ENCODE measurements at regions not wholly inside any gene's neighbourhood (a gene's known extent, or its start where the extent isn't known, plus 50 kb on each side); places are given as distances from the start of the nearest gene placed in this dataset.

DNA sequence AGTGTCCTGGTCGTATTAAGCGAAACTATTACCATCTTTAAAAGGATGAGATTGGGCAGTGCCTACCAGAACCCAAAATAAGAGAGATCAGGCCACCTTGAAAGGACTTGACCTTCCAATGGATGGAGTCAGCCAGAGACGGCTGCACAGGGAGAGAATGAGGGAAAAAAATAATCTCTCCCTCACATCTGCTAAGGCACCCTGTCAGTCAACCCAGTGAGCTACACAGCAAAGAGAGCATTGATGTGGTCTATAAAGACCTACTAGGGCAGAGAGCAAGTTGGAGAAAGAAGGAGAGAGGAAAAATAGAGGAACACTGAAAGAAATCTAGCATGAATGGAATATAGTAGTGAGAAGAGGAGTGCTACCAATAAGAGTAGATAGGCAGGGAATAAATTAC lies 68.0 kb upstream of the FTMT start:
- Mint-ChIP-seq H3K9me3 (no peaks in the 10 kb centered on the region), H3K4me1 (no peaks in the 10 kb centered on the region), H3K36me3 (no peaks in the 10 kb centered on the region), H3K27me3 (ENCODE audit: insufficient read depth, low read depth) (no peaks in the 10 kb centered on the region), H3K27ac (no peak overlapping the region), H3K4me3 (no peak overlapping the region)
- DNase-seq (ENCODE audit: low spot score): no peak
- no peak overlapping the region for H3K4me3 ChIP-seq
- no peaks in the 10 kb centered on the region for H3K27me3 ChIP-seq
- no peak overlapping the region for H3K9ac ChIP-seq
- H3K27ac ChIP-seq: no peak overlapping the region
- no peaks in the 10 kb centered on the region for H3K36me3 ChIP-seq
- no peak overlapping the region for H3K4me2 ChIP-seq
- no peaks in the 10 kb centered on the region for H3K4me1 ChIP-seq
- no peaks in the 10 kb centered on the region for H3F3A ChIP-seq (ENCODE audit: low read depth)
- H3K9me3 ChIP-seq (ENCODE audit: low read depth): no peaks in the 10 kb centered on the region
- H3K79me2 ChIP-seq (ENCODE audit: low read depth): no peaks in the 10 kb centered on the region
- no peak overlapping the region for H2AFZ ChIP-seq (replicated peaks)
- TF ChIP-seq EZH2 (IDR thresholded peaks at IDR 0.05): no peak
- no peak for TF ChIP-seq EZH2phosphoT487 (IDR thresholded peaks at IDR 0.05)
- TF ChIP-seq, protein P1, sequence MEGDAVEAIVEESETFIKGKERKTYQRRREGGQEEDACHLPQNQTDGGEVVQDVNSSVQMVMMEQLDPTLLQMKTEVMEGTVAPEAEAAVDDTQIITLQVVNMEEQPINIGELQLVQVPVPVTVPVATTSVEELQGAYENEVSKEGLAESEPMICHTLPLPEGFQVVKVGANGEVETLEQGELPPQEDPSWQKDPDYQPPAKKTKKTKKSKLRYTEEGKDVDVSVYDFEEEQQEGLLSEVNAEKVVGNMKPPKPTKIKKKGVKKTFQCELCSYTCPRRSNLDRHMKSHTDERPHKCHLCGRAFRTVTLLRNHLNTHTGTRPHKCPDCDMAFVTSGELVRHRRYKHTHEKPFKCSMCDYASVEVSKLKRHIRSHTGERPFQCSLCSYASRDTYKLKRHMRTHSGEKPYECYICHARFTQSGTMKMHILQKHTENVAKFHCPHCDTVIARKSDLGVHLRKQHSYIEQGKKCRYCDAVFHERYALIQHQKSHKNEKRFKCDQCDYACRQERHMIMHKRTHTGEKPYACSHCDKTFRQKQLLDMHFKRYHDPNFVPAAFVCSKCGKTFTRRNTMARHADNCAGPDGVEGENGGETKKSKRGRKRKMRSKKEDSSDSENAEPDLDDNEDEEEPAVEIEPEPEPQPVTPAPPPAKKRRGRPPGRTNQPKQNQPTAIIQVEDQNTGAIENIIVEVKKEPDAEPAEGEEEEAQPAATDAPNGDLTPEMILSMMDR (IDR thresholded peaks at IDR 0.05): no peak
- H4K20me1 ChIP-seq (ENCODE audit: low read depth): no peaks in the 10 kb centered on the region

DNA sequence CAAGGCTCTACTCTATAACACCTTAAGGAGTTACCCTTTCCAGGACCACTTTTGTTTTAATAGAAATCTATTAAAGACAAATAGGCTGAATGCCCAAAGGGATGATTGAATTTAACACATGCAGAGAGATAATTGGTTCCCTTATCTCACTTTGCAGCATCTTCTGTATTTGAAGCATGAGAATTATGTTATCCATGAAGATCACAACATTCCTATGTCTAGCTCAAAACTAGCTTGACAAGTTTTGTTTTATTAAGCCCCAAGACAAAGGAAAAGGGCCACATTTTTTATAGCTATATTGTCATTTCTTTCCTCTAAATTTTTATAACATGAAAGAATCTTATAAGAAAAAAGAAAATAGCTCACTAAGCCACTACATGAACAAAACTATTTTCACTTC lies 57.9 kb upstream of the FTMT start:
- no peak overlapping the region for H3K27ac Mint-ChIP-seq

DNA sequence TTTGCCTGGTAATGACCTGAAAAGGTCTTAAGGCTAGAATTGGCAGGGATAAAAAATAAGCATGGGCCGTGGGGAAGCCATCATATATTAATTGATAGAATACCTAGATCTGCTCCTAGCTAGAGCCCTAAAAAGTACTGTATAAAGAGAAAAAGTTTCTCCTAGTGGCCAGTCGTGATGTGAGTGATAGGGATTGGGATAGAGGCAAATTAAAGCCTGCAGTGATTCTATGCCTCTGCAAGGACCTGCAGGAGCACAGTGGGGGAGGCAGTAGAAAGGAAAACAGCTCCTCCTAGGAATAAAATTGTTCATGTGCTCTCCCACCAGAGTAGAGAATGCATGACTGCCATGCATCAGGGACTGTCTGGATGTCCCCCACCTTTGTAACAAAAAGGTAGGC lies 56.2 kb upstream of the FTMT start:
- Mint-ChIP-seq H3K36me3 (no peaks in the 10 kb centered on the region), H3K4me1 (peaks cover 22% of the 10 kb centered on the region), H3K9me3 (no peaks in the 10 kb centered on the region), H3K27me3 (ENCODE audit: insufficient read depth, low read depth) (no peaks in the 10 kb centered on the region), H3K27ac (no peak overlapping the region), H3K4me3 (no peak overlapping the region)
- H3K27me3 ChIP-seq: no peaks in the 10 kb centered on the region
- peak overlapping the region; percentile 32 for H2AFZ ChIP-seq (replicated peaks)
- no peak overlapping the region for H3K4me2 ChIP-seq
- H3K79me2 ChIP-seq (ENCODE audit: low read depth): no peaks in the 10 kb centered on the region
- H3K27ac ChIP-seq: no peak overlapping the region
- no peak for TF ChIP-seq EZH2 (IDR thresholded peaks at IDR 0.05)
- TF ChIP-seq, protein P1 (IDR thresholded peaks at IDR 0.05): peak; percentile 13
- no peaks in the 10 kb centered on the region for H3F3A ChIP-seq (ENCODE audit: low read depth)
- no peaks in the 10 kb centered on the region for H3K36me3 ChIP-seq
- H4K20me1 ChIP-seq (ENCODE audit: low read depth): no peaks in the 10 kb centered on the region
- peaks cover 13% of the 10 kb centered on the region for H3K4me1 ChIP-seq
- no peak overlapping the region for H3K4me3 ChIP-seq
- peak; percentile 25 for DNase-seq (ENCODE audit: low spot score)
- no peak overlapping the region for H3K9ac ChIP-seq
- H3K9me3 ChIP-seq (ENCODE audit: low read depth): no peaks in the 10 kb centered on the region

More for the DNA sequence above, 57.9 kb upstream of the FTMT start:
- Histone ChIP-seq H3K4me1 (peaks cover 13% of the 10 kb centered on the region), H4K20me1 (ENCODE audit: low read depth) (no peaks in the 10 kb centered on the region), H3K9ac (no peak overlapping the region), H3F3A (ENCODE audit: low read depth) (no peaks in the 10 kb centered on the region), H3K9me3 (ENCODE audit: low read depth) (peaks cover 4% of the 10 kb centered on the region), H3K27ac (no peak overlapping the region), H3K4me3 (no peak overlapping the region), H2AFZ (replicated peaks) (no peak overlapping the region), H3K4me2 (no peak overlapping the region), H3K27me3 (no peaks in the 10 kb centered on the region), H3K79me2 (ENCODE audit: low read depth) (no peaks in the 10 kb centered on the region), H3K36me3 (no peaks in the 10 kb centered on the region)
- Mint-ChIP-seq H3K4me3 (no peak overlapping the region), H3K4me1 (peaks cover 22% of the 10 kb centered on the region), H3K27me3 (ENCODE audit: insufficient read depth, low read depth) (no peaks in the 10 kb centered on the region), H3K36me3 (no peaks in the 10 kb centered on the region), H3K9me3 (no peaks in the 10 kb centered on the region)
- no peak for DNase-seq (ENCODE audit: low spot score)
- TF ChIP-seq, protein P1 (IDR thresholded peaks at IDR 0.05): no peak
- no peak for TF ChIP-seq EZH2 (IDR thresholded peaks at IDR 0.05)
- TF ChIP-seq EZH2phosphoT487 (IDR thresholded peaks at IDR 0.05): no peak

Data from neural progenitor cell (in vitro differentiated cells).